HG02938 (cell line): ENCODE measurements at regions not wholly inside any gene's neighbourhood (a gene's known extent, or its start where the extent isn't known, plus 50 kb on each side); places are given as distances from the start of the nearest gene placed in this dataset.

Experiments used
- ATAC-seq: cut with Tn5 transposase; IDR thresholded peaks from one replicate; pipeline ENCODE4 v1.9.1; 2021; ENCODE audit warnings: mild to moderate bottlenecking, moderate library complexity; ENCODE audit not compliant: unreplicated experiment

GRCh38 chr2:144333143-144333555 lies 186.8 kb downstream of the ZEB2 start:
- no peak for ATAC-seq

DNA sequence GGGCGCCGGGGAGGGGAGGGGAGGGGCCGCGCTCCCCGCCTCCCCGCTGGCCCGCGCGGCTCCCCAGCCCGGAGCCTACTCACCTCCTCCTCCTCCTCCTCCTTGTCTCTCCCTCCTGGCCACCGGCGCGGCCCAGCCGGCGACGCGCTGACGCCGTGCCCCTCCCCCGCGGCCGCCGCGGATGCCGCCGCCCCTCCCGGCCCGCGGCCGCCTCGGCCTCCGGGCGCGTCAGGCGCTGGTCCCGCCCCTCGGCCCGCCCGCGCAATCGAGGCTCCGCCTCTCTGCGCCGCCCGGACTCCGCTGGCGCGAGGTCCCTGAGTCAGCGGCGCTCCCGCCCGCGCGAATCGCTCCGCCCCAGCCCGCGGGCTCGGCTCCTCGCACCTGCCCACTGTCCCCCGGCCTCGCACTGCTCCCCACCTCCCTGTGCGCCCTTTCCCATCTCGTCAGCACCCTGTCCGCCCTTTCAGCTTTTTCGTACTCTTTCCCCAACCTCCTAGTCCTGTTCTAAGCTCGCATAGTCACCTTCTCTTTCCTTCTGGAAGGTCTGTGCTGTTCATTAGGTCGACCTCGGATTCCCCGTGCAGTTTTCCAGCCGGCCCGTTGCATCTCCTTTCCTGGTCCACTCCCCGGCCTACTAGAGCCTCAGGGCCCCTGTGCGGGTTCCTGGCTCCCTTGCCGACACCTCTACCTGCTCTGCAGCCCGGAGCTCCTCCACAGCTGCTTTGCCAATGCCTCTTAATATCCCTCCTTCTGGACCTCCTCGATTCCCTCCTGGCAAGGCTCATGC lies 187.4 kb downstream of the ZEB2 start:
- peak; percentile 83 for ATAC-seq

- ATAC-seq = peak; percentile 59
These were observed 188.1 kb downstream of the ZEB2 start for GRCh38 chr2:144331674-144332355.

GRCh38 chr2:144330951-144331673 lies 188.8 kb downstream of the ZEB2 start:
- no peak for ATAC-seq

DNA sequence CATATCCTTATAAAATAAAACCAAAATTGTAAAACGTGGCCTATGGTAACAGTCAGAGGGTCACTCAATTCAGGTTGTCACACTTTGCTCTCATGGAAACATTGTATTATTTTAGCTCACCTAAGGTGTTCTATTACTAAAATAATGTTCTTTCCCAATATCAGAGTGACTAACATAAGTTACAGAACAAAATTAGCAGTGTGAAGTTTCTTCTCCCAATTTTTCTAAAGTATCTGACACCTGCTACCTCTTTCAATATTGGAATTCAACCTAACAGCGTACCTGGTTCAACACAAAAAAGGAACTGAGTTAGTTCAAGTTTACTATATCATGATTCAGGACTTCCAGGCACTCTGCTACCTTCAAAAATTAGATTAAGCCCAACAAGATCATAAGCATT lies 190.4 kb downstream of the ZEB2 start:
- no peak for ATAC-seq

DNA sequence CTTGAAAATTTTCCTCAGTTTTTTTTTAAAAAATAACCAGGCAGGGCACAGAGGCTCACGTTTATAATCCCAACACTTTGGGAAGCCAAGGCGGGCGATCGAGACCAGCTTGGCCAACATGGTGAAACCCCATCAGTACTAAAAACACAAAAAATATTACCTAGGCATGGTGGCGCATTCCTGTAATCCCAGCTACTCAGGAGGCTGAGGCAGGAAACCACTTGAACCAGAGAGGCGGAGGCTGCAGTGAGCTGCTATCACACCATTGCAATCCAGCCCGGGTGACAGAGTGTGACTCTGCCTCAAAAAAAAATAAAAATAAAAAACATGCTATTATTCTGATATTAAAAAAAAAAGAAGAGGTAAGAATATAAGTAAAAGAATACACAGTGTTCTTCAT lies 191.0 kb downstream of the ZEB2 start:
- ATAC-seq = no peak

GRCh38 chr2:144326825-144327224 lies 193.1 kb downstream of the ZEB2 start:
- no peak for ATAC-seq

DNA sequence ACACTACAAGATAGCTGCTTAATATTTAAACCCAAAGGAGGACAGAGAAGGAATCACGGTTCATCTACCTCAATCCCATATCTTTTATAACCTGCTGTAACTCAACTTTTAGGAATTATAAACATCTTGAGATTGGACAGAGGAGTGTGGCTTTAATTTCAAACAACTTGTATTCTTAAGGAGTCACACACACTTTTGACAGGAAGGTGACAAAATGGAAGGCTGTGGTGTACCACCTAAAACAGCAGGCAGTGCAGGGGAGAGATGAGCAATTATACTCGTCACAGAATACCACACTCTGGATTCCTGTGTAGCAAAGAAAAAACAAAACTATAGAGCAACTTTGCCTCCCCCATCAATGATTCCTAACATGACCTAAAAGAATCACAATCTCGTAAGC lies 194.8 kb downstream of the ZEB2 start:
- ATAC-seq = peak; percentile 64

DNA sequence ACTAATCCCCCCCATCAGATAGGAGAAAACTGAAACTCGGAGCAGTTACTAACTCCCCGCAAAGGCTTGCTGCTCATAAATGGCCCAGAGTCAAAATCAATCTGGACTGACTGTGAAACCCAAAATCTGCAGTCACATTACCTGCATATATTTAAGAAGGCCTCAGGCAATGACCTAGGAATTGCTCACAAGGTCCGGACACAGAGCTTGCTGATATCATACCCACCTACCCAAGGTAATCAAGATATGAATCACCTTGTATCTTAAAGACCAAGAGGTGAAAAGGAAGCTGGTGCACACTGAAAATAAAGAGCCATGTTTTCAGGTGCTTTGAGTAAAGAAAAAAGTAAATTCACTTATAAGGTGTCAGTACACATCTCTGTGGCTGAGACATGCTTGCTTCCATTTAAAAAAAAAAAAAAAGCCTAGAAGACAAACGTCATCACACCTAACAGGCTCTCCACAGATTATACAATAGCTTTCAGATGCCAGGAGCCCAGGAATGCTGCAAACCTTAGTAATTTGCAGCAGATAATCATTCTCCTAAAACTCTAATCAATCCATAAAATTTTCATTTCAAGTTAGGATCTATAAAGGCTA lies 195.4 kb downstream of the ZEB2 start:
- peak; percentile 31 for ATAC-seq

- peak; percentile 41 for ATAC-seq
These were observed 196.0 kb downstream of the ZEB2 start for GRCh38 chr2:144323946-144324345.

DNA sequence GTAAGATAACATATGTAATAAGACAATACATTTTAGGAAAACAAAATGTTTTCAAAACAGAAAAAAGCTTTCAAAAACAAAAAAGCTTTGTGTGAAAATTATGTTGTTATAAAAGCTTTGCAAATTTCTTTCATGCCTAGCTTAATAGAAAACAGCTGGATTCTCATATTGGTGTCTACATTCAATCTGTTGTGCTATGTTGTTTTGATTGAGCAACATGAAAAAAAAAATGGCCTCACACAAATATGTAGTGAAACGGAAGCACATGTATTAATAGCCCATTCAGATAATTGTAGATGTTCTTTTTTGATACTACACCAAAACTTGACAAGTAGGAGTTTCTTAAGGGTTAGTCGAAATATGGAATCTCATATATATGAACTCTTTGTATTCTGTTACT lies 197.5 kb downstream of the ZEB2 start:
- no peak for ATAC-seq

- ATAC-seq = no peak
These were observed 199.4 kb downstream of the ZEB2 start for GRCh38 chr2:144320491-144320890.

DNA sequence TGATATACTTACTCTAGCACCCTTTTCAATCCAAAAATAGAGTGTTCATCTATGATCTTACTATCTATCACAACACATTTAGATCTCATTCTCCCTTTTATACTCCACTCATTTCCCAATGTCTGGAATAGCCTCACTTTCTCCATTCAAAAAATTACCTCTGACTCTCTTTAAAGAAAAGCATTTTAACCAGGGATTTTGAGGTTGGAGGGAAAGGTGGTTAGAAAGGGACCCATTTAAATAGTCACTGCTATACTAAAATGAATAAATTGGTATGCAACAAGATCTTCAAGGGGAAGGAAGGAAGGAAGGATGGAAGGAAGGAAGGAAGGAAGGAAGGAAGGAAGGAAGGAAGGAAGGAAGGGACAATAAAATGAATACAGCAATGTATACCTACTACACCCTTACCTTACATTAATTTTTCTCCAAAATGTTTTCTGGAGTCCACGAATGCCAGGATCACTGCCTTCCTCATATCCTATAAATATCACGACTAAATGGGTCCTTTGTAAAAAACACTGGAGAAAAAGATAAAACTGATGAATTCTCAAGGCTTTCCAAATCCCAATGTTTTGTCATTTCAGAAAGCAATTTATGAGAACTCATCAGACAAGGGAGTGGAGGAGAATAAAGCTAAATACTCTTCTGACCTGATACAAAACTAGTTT lies 202.7 kb downstream of the ZEB2 start:
- no peak for ATAC-seq

DNA sequence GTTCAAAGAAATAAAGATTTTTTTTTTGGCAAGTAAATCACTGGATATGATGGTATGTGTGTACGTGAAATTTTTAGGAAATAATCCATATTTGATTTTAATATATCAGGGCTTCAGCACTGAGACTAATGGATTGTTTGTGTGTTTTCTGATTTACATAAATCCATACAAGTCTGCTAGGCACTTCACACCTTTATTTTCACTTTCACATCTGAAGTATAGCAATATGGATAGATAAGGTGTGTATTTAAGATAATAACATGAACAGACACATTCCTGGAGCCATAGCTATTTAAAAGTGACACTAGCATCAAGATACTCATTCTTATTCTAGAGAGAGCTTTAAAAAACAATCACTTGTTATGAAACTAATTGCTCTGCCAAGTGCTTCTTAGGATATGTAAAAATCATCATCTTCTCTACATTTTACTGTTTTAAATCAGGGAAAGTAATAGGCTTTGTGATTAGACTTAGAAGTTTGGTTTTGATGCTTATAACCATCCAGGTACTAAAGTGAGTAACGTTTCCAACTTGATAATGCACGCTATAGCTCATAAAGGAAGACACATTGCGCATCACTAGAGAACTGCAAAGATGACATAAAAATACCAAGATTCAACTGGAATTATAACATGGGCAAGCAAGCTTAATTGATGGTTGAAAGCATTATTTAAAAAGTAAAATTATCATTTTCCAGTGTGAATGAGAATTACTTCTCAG lies 208.9 kb downstream of the ZEB2 start:
- ATAC-seq = no peak

GRCh38 chr2:144310484-144310883 lies 209.4 kb downstream of the ZEB2 start:
- no peak for ATAC-seq

GRCh38 chr2:144307711-144308110 lies 212.2 kb downstream of the ZEB2 start:
- no peak for ATAC-seq

DNA sequence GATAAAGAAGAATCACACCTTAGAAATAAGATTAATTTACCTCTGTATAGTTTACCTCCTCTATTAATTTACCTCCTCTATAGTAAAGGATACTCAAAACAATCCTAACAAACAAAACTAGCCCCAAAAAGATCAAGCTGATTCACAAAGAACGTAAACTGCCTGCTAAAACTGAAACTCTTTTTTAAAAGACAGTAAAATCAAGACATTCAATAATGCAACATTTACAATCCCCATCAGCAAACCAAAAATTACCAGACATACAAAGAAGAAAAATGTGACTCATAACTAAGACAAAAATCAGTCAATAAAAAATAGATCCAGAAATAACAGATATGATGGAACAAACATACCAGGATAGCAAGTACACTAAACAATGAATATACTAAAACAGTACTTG lies 215.7 kb downstream of the ZEB2 start:
- no peak for ATAC-seq

- no peak for ATAC-seq
These were observed 219.3 kb downstream of the ZEB2 start for GRCh38 chr2:144300632-144301031.

DNA sequence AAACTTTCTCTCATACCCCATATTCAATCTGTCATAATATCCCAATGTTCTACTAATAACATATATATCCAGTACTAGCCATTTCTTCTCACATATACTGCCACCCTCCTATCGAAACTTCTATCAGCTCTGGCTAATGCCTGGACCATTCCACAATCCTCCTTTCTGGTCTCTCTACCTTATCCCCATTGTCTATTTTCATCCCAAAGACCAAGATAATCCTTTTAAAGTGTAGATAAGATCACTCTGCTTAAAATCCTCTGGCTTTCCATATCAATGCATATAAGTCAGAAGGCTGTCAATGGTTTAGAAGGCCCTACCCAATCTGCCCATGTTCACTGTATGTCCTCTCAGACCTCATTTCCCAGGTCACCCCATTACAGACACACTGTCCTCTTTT lies 229.6 kb downstream of the ZEB2 start:
- ATAC-seq = no peak

DNA sequence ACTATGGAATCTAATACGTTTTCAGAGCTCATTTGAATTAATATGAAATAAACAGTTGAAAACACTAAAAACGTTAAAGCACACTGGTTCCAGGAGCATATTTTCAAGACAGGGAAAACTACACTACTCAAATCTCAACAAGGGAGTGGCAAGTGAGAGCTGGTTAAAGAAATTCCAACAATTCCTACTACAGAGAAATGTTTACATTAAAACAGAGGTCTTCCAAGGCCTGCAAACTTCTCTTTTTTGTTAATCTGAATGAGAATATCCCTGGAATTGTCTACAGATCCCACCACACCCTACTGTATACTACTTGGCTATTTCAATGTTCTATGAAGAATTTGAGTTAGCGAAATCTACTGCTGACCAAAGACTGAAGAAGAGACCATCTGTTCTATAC lies 231.5 kb downstream of the ZEB2 start:
- no peak for ATAC-seq
